OCI-LY7 (cell line): ENCODE measurements at regions not wholly inside any gene's neighbourhood (a gene's known extent, or its start where the extent isn't known, plus 50 kb on each side); places are given as distances from the start of the nearest gene placed in this dataset.

ENCODE experiments used
- BruUV-seq: library from RNA; stranded (reverse); fragments of 400-500 nt; replicated peaks from 2 replicates; lab custom pipeline; 2021; lab: Mats Ljungman, UMichigan
- CTCF ChIA-PET: fragments of 300-600 bp; sonication (Branson Sonifier 250); formaldehyde crosslinking; loops from one replicate; lab custom pipeline; 2022; ENCODE audit warnings: antibody characterized with exemption; ENCODE audit not compliant: unreplicated experiment; lab: Charles Lee
- POLR2A ChIA-PET: fragments of 300-600 bp; sonication (Branson Sonifier 250); formaldehyde crosslinking; loops from one replicate; lab custom pipeline; 2022; ENCODE audit warnings: antibody characterized with exemption; lab: Charles Lee
- DNase-seq: peaks from one replicate; pipeline ENCODE4 v3.0.0-alpha.2; 2015; ENCODE audit warnings: low spot score
- H2AFZ ChIP-seq: fragments of 200-600 bp; sonication (generic), shearing (Covaris generic); 2 replicates; pipeline ENCODE4 v1.6.1; 2014; ENCODE audit warnings: mild to moderate bottlenecking, antibody characterized with exemption, low read length, moderate library complexity
- H3K27ac ChIP-seq: fragments of 200-600 bp; sonication (generic); 2 replicates; pipeline ENCODE4 v1.5.1; 2014; ENCODE audit warnings: mixed run types, low read depth, mild to moderate bottlenecking, moderate library complexity, low read length, inconsistent platforms; ENCODE audit not compliant: poor library complexity, severe bottlenecking
- H3K36me3 ChIP-seq: fragments of 200-600 bp; sonication (generic); 2 replicates; pipeline ENCODE4 v1.6.1; 2014; ENCODE audit warnings: mild to moderate bottlenecking, antibody characterized with exemption, low read length, moderate library complexity, mixed read lengths; ENCODE audit not compliant: insufficient read depth
- H3K4me1 ChIP-seq: fragments of 200-600 bp; sonication (generic); 2 replicates; pipeline ENCODE4 v1.5.1; 2014; ENCODE audit warnings: mild to moderate bottlenecking, low read length; ENCODE audit not compliant: insufficient read depth, poor library complexity, severe bottlenecking
- H3K4me2 ChIP-seq: fragments of 200-600 bp; sonication (generic); 2 replicates; pipeline ENCODE4 v1.6.1; 2014; ENCODE audit warnings: mild to moderate bottlenecking, low read length
- H3K4me3 ChIP-seq: fragments of 200-600 bp; sonication (generic); 2 replicates; pipeline ENCODE4 v1.5.1; 2014; ENCODE audit warnings: mild to moderate bottlenecking, low read depth, low read length; ENCODE audit not compliant: poor library complexity, severe bottlenecking
- H3K79me2 ChIP-seq: fragments of 200-600 bp; sonication (generic); 2 replicates; pipeline ENCODE4 v1.6.1; 2016; ENCODE audit warnings: low read depth, mild to moderate bottlenecking, low read length, moderate library complexity, mixed read lengths; ENCODE audit not compliant: insufficient read depth
- H3K9me2 ChIP-seq: fragments of 200-600 bp; sonication (generic); 2 replicates; pipeline ENCODE4 v1.6.1; 2016; ENCODE audit warnings: mild to moderate bottlenecking, low read length, mixed read lengths; ENCODE audit not compliant: insufficient read depth
- H3K9me3 ChIP-seq: fragments of 200-600 bp; sonication (generic); 2 replicates; pipeline ENCODE4 v1.6.1; 2014; ENCODE audit warnings: mild to moderate bottlenecking, mixed run types, low read length, mixed read lengths
- H4K20me1 ChIP-seq: fragments of 200-600 bp; sonication (generic); 2 replicates; pipeline ENCODE4 v1.6.1; 2014; ENCODE audit warnings: mild to moderate bottlenecking, antibody characterized with exemption, low read length, moderate library complexity, mixed read lengths; ENCODE audit not compliant: insufficient read depth
- EZH2phosphoT487 ChIP-seq: fragments of 200-600 bp; sonication (generic); IDR thresholded peaks from 2 replicates; pipeline ENCODE4 v1.6.1; 2018; ENCODE audit warnings: low read depth, borderline replicate concordance, mild to moderate bottlenecking, mixed run types, antibody characterized with exemption, low read length, moderate library complexity, mixed read lengths
- intact Hi-C: fragments of 100-400 bp; cut with micrococcal nuclease; formaldehyde crosslinking; loops from one replicate; pipeline ENCODE4 v1.10.0; 2022; ENCODE audit not compliant: unreplicated experiment
- TF ChIP-seq, protein P1 (sequence below): fragments of 200-600 bp; sonication (generic); conservative IDR thresholded peaks from 2 replicates; pipeline ENCODE4 v1.5.1; 2014; ENCODE audit warnings: mild to moderate bottlenecking, antibody characterized with exemption, low read length, moderate library complexity, mixed read lengths

DNA sequence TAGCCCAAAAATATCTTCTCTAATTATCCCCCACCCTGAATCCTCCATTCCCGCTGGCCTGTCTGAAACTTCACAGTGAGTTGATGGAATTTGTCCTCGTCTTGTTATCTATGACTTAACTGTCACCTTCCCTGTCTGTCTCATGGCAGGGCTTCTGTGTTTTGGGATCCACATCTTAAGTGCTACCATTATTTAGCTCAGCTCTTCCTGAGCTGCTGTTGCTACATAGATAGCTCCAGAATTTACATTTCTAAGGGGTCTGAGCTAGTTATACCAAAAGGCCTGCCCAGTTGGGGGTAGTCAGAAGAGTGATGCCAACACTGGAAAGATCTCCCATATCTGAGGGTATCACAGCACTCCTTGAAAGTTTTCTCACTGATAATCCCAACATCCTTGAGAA is 57.0 kb upstream of the CDKN3 start:
- DNase-seq = no peak
- Histone ChIP-seq H3K4me1 (no peaks in the 10 kb centered on the region), H3K79me2 (no peaks in the 10 kb centered on the region), H3K4me3 (no peak overlapping the region), H2AFZ (no peak overlapping the region), H4K20me1 (no peaks in the 10 kb centered on the region), H3K9me3 (no peaks in the 10 kb centered on the region), H3K36me3 (no peaks in the 10 kb centered on the region), H3K4me2 (no peak overlapping the region), H3K27ac (no peak overlapping the region), H3K9me2 (no peaks in the 10 kb centered on the region)
- CTCF ChIA-PET = no interaction called here
- BruUV-seq = no TSS peak
- intact Hi-C loops = loop anchor here (10.0 kb wide), 1 partner anchor 1045 kb away; no protein-coding TSS in a partner anchor
- TF ChIP-seq, protein P1, sequence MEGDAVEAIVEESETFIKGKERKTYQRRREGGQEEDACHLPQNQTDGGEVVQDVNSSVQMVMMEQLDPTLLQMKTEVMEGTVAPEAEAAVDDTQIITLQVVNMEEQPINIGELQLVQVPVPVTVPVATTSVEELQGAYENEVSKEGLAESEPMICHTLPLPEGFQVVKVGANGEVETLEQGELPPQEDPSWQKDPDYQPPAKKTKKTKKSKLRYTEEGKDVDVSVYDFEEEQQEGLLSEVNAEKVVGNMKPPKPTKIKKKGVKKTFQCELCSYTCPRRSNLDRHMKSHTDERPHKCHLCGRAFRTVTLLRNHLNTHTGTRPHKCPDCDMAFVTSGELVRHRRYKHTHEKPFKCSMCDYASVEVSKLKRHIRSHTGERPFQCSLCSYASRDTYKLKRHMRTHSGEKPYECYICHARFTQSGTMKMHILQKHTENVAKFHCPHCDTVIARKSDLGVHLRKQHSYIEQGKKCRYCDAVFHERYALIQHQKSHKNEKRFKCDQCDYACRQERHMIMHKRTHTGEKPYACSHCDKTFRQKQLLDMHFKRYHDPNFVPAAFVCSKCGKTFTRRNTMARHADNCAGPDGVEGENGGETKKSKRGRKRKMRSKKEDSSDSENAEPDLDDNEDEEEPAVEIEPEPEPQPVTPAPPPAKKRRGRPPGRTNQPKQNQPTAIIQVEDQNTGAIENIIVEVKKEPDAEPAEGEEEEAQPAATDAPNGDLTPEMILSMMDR = no peak
- no peak for TF ChIP-seq EZH2phosphoT487
- POLR2A ChIA-PET = no interaction called here

GRCh38 chr14:54342806-54343205 is 54.0 kb upstream of the CDKN3 start:
- H3K9me2 ChIP-seq = no peaks in the 10 kb centered on the region
- H2AFZ ChIP-seq = no peak overlapping the region
- ChIA-PET CTCF (no interaction called here), POLR2A (interaction anchor here (0.7 to 1.2 kb wide), 2 partner anchors 21 to 929 kb away, joined by 4 to 5 read pairs; no protein-coding TSS in a partner anchor)
- no TSS peak for BruUV-seq
- no peaks in the 10 kb centered on the region for H4K20me1 ChIP-seq
- no peaks in the 10 kb centered on the region for H3K4me1 ChIP-seq
- intact Hi-C loops = loop anchor here (10.0 kb wide), 1 partner anchor 1048 kb away; no protein-coding TSS in a partner anchor
- no peaks in the 10 kb centered on the region for H3K9me3 ChIP-seq
- H3K36me3 ChIP-seq = no peaks in the 10 kb centered on the region
- H3K4me2 ChIP-seq = no peak overlapping the region
- H3K27ac ChIP-seq = no peak overlapping the region
- TF ChIP-seq, protein P1 = no peak
- TF ChIP-seq EZH2phosphoT487 = no peak
- no peak overlapping the region for H3K4me3 ChIP-seq
- H3K79me2 ChIP-seq = no peaks in the 10 kb centered on the region
- DNase-seq = no peak

DNA sequence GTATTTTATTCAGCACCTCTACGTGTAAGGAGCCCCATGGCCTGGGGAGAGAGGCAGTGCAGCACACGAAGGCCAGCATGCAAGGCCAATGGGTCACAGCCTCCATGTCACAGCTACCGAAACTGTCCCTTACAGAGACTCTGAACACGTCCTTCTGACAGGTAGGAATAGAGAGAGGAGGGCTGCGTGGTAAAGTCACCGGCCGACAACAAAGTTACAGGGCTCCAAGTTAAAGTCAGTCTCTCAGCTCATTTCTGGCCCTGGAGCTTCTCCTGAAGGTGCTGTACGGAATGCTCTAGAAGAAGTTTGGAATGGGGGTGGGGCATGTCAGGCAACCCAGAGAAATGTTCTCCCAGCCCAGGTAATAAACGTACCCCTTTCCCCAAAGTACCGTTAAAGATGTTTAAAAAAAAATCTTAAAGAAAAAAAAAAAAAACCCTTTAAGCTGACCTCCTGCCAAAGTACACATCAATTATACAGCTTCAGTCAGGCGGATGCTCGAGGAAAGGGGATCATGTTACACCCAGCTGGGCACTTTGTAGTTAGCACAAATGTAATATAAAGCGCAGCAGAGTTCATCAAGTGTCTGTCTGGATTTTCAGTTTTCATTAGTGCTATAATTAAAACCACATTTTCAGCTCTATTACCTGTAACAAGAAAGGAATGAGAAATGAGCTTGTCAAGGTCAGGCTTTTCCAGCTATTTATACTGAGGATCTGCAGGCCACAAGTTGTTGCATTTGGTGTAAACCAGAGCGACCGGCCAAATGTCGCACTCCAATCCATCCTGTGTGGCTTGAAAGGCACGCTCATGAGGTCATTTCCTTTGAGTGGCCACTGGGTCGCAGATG is 53.3 kb upstream of the CDKN3 start:
- intact Hi-C loops = loop anchor here (10.0 kb wide), 1 partner anchor 1049 kb away; no protein-coding TSS in a partner anchor
- no peak overlapping the region for H3K4me2 ChIP-seq
- no peak overlapping the region for H2AFZ ChIP-seq
- DNase-seq = no peak
- H3K9me2 ChIP-seq = no peaks in the 10 kb centered on the region
- no peaks in the 10 kb centered on the region for H3K9me3 ChIP-seq
- no TSS peak for BruUV-seq
- H3K36me3 ChIP-seq = no peaks in the 10 kb centered on the region
- no peak overlapping the region for H3K4me3 ChIP-seq
- ChIA-PET POLR2A (interaction anchor here (0.6 to 1.2 kb wide), 4 partner anchors 20 to 928 kb away, joined by 3 to 5 read pairs (median 4); no protein-coding TSS in a partner anchor), CTCF (no interaction called here)
- no peaks in the 10 kb centered on the region for H3K79me2 ChIP-seq
- H3K4me1 ChIP-seq = no peaks in the 10 kb centered on the region
- no peak overlapping the region for H3K27ac ChIP-seq
- TF ChIP-seq, protein P1 = no peak
- no peak for TF ChIP-seq EZH2phosphoT487
- H4K20me1 ChIP-seq = no peaks in the 10 kb centered on the region
